Endothelial cell of umbilical vein (primary cell): ENCODE measurements at regions not wholly inside any gene's neighbourhood (a gene's known extent, or its start where the extent isn't known, plus 50 kb on each side); places are given as distances from the start of the nearest gene placed in this dataset.

Experiments used
- BruUV-seq: library from RNA; stranded (reverse); fragments of 400-500 nt; replicated peaks from 2 replicates; lab custom pipeline; 2021; lab: Mats Ljungman, UMichigan
- CTCF ChIA-PET: fragments of 300-600, 350-600 bp; sonication (Branson Sonifier 250); formaldehyde crosslinking; loops from one replicate; lab custom pipeline; 2021; ENCODE audit warnings: antibody characterized with exemption, inconsistent platforms; lab: Charles Lee
- POLR2A ChIA-PET: fragments of 300-600, 350-600 bp; sonication (Branson Sonifier 250); formaldehyde crosslinking; loops from one replicate; lab custom pipeline; 2021; ENCODE audit warnings: antibody characterized with exemption, inconsistent platforms; lab: Charles Lee
- DNase-seq: peaks from one replicate; pipeline ENCODE4 v3.0.0-alpha.2; 2011; ENCODE audit warnings: low read depth, low spot score
- FAIRE-seq: peaks from 2 replicates; lab custom pipeline; 2011; peaks lifted over from hg19 to GRCh38; lab: Jason Lieb, UNC
- H2AFZ ChIP-seq: 2 replicates; pipeline ENCODE4 v1.6.0; 2012; ENCODE audit warnings: low read depth, low read length, control low read depth, inconsistent platforms
- H3K27ac ChIP-seq: 2 replicates; pipeline ENCODE4 v1.5.1; 2011; ENCODE audit warnings: low read depth, mild to moderate bottlenecking, control low read depth, low read length, moderate library complexity; ENCODE audit not compliant: insufficient read depth
- H3K27me3 ChIP-seq, 2 experiments: 2 replicates each; pipeline versions ENCODE4 v1.6.0 to v1.6.1; 2011; ENCODE audit warnings: low read length in 2 of 2, mixed read lengths in 1 of 2; ENCODE audit not compliant: control insufficient read depth in 2 of 2, insufficient read depth in 2 of 2
- H3K36me3 ChIP-seq, 2 experiments: 2 replicates in 1 of 2; 3 replicates in 1 of 2; pipeline ENCODE4 v1.5.1; 2011; ENCODE audit warnings: low read length in 2 of 2, mild to moderate bottlenecking in 1 of 2, moderate library complexity in 1 of 2; ENCODE audit not compliant: control insufficient read depth in 2 of 2, insufficient read depth in 2 of 2; ENCODE audit errors: extremely low read depth in 1 of 2
- H3K4me1 ChIP-seq: 3 replicates; pipeline ENCODE4 v1.5.1; 2011; ENCODE audit warnings: mild to moderate bottlenecking, low read length; ENCODE audit not compliant: control insufficient read depth, insufficient read depth; ENCODE audit errors: extremely low read depth
- H3K4me2 ChIP-seq: 2 replicates; pipeline ENCODE4 v1.6.1; 2011; ENCODE audit warnings: low read length, control low read depth, mixed read lengths; ENCODE audit not compliant: insufficient read depth
- H3K4me3 ChIP-seq, 3 experiments: fragments of 200-600 bp in 1 of 3; sonication (generic), shearing (Covaris generic) in 1 of 3; replicated peaks in 1 of 3; 2 replicates each; pipeline ENCODE4 v1.5.1; 2011 to 2016; ENCODE audit warnings: control low read depth in 3 of 3, low read length in 3 of 3, mild to moderate bottlenecking in 2 of 3, inconsistent platforms in 1 of 3, low read depth in 1 of 3, moderate library complexity in 1 of 3; ENCODE audit not compliant: insufficient read depth in 1 of 3
- H3K79me2 ChIP-seq: 2 replicates; pipeline ENCODE4 v1.6.0; 2012; ENCODE audit warnings: low read length, inconsistent platforms; ENCODE audit not compliant: control insufficient read depth, insufficient read depth
- H3K9ac ChIP-seq: replicated peaks from 2 replicates; pipeline ENCODE3; 2011; ENCODE audit warnings: low read length, control low read depth; ENCODE audit not compliant: insufficient read depth; ENCODE audit errors: extremely low read depth
- H3K9me1 ChIP-seq: replicated peaks from 3 replicates; pipeline ENCODE4 v1.6.0; 2011; ENCODE audit warnings: mild to moderate bottlenecking, low read length; ENCODE audit not compliant: control insufficient read depth, insufficient read depth; ENCODE audit errors: extremely low read depth
- H3K9me3 ChIP-seq: replicated peaks from 2 replicates; pipeline ENCODE4 v1.5.1; 2012; ENCODE audit warnings: low read length, inconsistent platforms; ENCODE audit not compliant: control insufficient read depth, insufficient read depth
- H4K20me1 ChIP-seq: replicated peaks from 2 replicates; pipeline ENCODE3; 2011; ENCODE audit warnings: mild to moderate bottlenecking, low read length; ENCODE audit not compliant: control insufficient read depth, insufficient read depth; ENCODE audit errors: extremely low read depth
- EZH2 ChIP-seq: IDR thresholded peaks from 2 replicates; pipeline ENCODE4 v1.6.1; 2012; ENCODE audit warnings: borderline replicate concordance, low read depth, mild to moderate bottlenecking, moderate library complexity, low read length, inconsistent platforms; ENCODE audit not compliant: severe bottlenecking
- FOS ChIP-seq: IDR thresholded peaks from 2 replicates; pipeline ENCODE4 v1.6.1; 2011; ENCODE audit warnings: mild to moderate bottlenecking, low read length, moderate library complexity, borderline replicate concordance; ENCODE audit not compliant: insufficient read depth
- GATA2 ChIP-seq: IDR thresholded peaks from 2 replicates; pipeline ENCODE4 v1.7.0; 2011; ENCODE audit warnings: low read depth, mild to moderate bottlenecking, moderate library complexity, mixed read lengths, low read length; ENCODE audit not compliant: insufficient read length, insufficient read depth
- JUN ChIP-seq: IDR thresholded peaks from 2 replicates; pipeline ENCODE4 v1.6.1; 2011; ENCODE audit warnings: borderline replicate concordance, low read depth; ENCODE audit not compliant: insufficient read length, insufficient read depth
- MAX ChIP-seq: IDR thresholded peaks from 2 replicates; pipeline ENCODE4 v1.6.1; 2011; ENCODE audit not compliant: insufficient read depth, insufficient read length
- MYC ChIP-seq: IDR thresholded peaks from one replicate; pipeline ENCODE4 v1.6.1; 2011; ENCODE audit warnings: mild to moderate bottlenecking, low read depth, low read length
- POLR2A ChIP-seq: IDR thresholded peaks from 2 replicates; pipeline ENCODE4 v1.6.1; 2012; ENCODE audit warnings: low read depth, mild to moderate bottlenecking, control low read depth, low read length
- POLR2AphosphoS5 ChIP-seq: IDR thresholded peaks from 2 replicates; pipeline ENCODE4 v1.6.1; 2012; ENCODE audit warnings: low read depth, mild to moderate bottlenecking, control low read depth, low read length, moderate library complexity; ENCODE audit not compliant: insufficient read depth
- dilution Hi-C: fragments of 300-500 bp; cut with MboI; formaldehyde crosslinking; loops from one replicate; pipeline ENCODE4 v1.15.0; 2019; ENCODE audit warnings: low sequenced_read_pairs; ENCODE audit not compliant: extremely low pct_ligation_motif_present
- intact Hi-C: fragments of 100-400 bp; cut with micrococcal nuclease; formaldehyde crosslinking; loops from one replicate; pipeline ENCODE4 v1.10.0; 2022
- TF ChIP-seq, protein P1 (sequence below), 2 donors: IDR thresholded peaks; 1 replicate in 1 of 2; 2 replicates in 1 of 2; pipeline ENCODE4 v1.5.1; 2011; ENCODE audit warnings: low read length in 2 of 2, mild to moderate bottlenecking in 2 of 2, moderate library complexity in 2 of 2, control low read depth in 1 of 2, inconsistent platforms in 1 of 2, low read depth in 1 of 2; ENCODE audit not compliant: insufficient read depth in 1 of 2; ENCODE audit errors: extremely low read depth in 1 of 2

GRCh38 chr4:81896936-81897335 is 425.2 kb upstream of the RASGEF1B start:
- TF ChIP-seq POLR2A (no peak), GATA2 (no peak), POLR2AphosphoS5 (no peak), JUN (no peak), MAX (no peak), MYC (no peak), EZH2 (no peak), FOS (no peak)
- TF ChIP-seq, protein P1, sequence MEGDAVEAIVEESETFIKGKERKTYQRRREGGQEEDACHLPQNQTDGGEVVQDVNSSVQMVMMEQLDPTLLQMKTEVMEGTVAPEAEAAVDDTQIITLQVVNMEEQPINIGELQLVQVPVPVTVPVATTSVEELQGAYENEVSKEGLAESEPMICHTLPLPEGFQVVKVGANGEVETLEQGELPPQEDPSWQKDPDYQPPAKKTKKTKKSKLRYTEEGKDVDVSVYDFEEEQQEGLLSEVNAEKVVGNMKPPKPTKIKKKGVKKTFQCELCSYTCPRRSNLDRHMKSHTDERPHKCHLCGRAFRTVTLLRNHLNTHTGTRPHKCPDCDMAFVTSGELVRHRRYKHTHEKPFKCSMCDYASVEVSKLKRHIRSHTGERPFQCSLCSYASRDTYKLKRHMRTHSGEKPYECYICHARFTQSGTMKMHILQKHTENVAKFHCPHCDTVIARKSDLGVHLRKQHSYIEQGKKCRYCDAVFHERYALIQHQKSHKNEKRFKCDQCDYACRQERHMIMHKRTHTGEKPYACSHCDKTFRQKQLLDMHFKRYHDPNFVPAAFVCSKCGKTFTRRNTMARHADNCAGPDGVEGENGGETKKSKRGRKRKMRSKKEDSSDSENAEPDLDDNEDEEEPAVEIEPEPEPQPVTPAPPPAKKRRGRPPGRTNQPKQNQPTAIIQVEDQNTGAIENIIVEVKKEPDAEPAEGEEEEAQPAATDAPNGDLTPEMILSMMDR (IDR thresholded peaks at IDR 0.05; ENCODE audit: extremely low read depth in 1 of 2, insufficient read depth in 1 of 2, low read depth in 1 of 2, low read length in 2 of 2): no peak
- POLR2A ChIA-PET: no interaction called here
- Histone ChIP-seq H3K4me2 (no peak overlapping the region), H3K27ac (no peak overlapping the region), H3K9me3 (no peaks in the 10 kb centered on the region), H3K4me1 (no peaks in the 10 kb centered on the region), H4K20me1 (no peaks in the 10 kb centered on the region), H2AFZ (no peak overlapping the region), H3K79me2 (no peaks in the 10 kb centered on the region), H3K27me3 (no peaks in the 10 kb centered on the region), H3K4me3 (no peak overlapping the region), H3K9ac (no peak overlapping the region), H3K9me1 (no peaks in the 10 kb centered on the region), H3K36me3 (no peaks in the 10 kb centered on the region)
- no peak for DNase-seq
- intact Hi-C loops (no loop called here), dilution Hi-C loops (no loop called here)
- BruUV-seq: no TSS peak
- CTCF ChIA-PET: no interaction called here
- no peak for FAIRE-seq
